HG02571 (cell line): ENCODE measurements at regions not wholly inside any gene's neighbourhood (a gene's known extent, or its start where the extent isn't known, plus 50 kb on each side); places are given as distances from the start of the nearest gene placed in this dataset.

Source experiments
- ATAC-seq: cut with Tn5 transposase; IDR thresholded peaks from one replicate; pipeline ENCODE4 v1.9.1; 2021; ENCODE audit warnings: mild to moderate bottlenecking, moderate library complexity; ENCODE audit not compliant: unreplicated experiment

DNA sequence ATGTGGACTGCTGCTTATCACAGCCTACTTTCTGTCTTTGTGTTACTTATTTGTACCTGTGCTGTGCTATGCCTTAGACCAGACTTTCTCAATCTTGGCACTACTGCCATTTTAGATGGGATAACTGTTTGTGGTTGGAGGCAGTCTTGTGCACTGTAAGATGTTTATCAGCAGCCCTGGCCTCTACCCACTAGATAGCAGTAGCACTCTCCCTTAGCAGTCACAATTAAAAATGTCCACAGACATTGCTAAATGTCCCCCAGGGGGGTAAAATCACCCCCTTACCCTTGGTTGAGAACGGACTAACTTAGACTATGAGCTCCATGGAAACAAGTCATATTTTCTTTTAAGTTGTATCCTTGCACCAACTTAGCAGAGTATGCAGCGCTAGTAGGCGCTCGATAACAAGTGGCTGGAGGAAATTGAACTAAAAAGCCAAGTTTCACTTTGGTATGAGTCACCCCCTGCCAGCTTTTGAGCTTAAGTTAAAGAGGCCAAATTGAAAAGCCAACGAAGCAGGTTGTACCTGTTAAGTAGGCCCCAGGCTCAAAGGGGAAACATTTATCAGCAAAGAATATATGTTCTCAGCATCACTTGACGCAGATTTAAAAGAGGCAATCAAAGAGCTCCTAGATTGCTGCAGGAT lies 304.8 kb upstream of the SORL1-AS1 start:
- no peak for ATAC-seq

- ATAC-seq, result no peak
These were observed 303.1 kb upstream of the SORL1-AS1 start for GRCh38 chr11:121755906-121756305.

DNA sequence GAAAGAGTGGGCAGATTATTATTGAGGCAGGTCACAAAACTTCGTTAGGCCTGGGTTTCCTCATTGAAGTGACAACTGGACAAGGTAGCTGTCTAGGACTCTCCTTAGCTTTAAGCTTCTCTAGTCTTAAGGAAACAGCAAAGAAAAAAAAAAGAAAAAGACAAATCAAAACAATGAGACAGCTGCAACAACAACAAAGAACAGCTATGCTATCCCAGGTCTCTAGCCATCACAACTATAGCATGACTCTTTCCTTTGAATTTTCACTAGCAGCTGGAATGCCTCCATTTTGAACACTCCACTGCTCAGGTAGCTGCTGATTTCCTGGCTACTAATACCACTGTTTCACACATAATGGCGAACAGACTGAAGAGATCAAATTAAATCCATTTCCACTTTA lies 302.4 kb upstream of the SORL1-AS1 start:
- no peak for ATAC-seq

GRCh38 chr11:121754598-121754997 lies 301.8 kb upstream of the SORL1-AS1 start:
- ATAC-seq, result no peak

GRCh38 chr11:121749691-121750090 lies 296.9 kb upstream of the SORL1-AS1 start:
- no peak for ATAC-seq

DNA sequence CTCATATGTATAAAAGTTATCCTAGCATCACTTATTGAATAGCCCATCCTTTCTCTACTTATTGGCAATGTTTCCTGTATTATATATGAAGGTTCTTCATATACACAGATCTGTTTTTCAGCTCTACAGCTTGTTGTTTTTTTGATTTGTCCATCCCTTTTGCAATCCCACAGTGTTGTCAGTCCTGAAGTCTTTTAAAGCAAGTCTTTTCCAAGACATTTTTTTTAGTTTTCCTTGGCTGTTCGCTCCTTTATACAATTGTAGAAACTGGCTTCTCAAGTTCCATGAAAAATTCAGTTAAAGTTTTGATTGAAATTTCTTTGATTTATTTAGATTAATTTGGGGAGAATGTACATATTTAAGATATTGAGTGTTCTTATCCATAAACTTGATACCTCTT lies 295.3 kb upstream of the SORL1-AS1 start:
- ATAC-seq, result no peak

- no peak for ATAC-seq
These were observed 290.5 kb upstream of the SORL1-AS1 start for GRCh38 chr11:121743285-121743684.

DNA sequence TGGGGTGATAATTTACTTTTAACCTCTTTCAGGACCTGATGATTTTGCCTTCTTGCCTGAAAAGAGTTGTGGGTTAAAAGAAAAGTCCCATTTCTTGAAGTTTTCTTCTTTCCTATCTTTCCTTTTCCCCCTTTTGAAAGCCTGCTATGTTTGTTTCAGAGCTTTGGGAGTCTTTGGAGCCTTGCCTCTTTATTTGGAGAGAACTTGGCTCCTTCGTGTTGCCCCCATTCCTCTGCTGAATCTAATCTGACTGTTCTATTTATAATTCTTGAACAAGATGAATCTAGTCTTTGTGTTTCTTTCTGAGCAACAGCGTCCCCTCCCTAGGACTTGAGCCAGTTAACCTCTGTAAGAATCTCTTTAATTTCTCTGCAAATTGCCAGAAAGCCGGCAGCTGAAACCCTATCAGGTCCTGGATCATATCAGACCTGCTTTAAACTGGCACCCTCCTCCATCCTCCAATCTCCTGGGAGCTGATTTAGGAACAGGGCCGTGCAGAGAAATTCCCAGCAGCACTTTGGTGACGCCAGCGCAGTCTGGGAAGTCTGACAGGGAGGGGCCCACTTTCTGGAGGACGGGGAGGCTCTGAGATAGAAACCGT lies 289.1 kb upstream of the SORL1-AS1 start:
- ATAC-seq, result no peak

DNA sequence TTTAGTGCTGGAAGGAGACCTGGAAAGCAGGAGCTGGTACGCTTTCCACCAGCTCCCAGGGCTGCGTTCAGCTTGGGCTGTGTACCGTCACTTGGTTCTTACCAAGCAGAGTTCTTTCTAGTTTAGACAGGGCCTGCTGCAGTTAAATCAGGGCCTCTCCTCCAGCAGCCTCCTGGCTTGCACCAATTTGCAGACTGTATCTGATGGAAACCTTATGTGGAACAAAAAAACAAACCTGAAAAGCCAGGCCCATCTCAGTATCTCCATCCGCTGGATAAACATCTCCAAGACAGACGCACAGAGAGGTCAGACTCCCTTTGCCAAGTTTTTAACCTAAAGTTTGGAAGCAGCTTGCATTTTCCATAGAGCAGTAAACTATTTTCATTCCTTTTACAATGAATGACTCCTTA lies 288.6 kb upstream of the SORL1-AS1 start:
- ATAC-seq, result no peak

- ATAC-seq, result no peak
These were observed 288.1 kb upstream of the SORL1-AS1 start for GRCh38 chr11:121740902-121741301.

GRCh38 chr11:121733858-121734257 lies 281.1 kb upstream of the SORL1-AS1 start:
- ATAC-seq, result no peak

GRCh38 chr11:121727942-121728341 lies 275.2 kb upstream of the SORL1-AS1 start:
- ATAC-seq, result no peak

DNA sequence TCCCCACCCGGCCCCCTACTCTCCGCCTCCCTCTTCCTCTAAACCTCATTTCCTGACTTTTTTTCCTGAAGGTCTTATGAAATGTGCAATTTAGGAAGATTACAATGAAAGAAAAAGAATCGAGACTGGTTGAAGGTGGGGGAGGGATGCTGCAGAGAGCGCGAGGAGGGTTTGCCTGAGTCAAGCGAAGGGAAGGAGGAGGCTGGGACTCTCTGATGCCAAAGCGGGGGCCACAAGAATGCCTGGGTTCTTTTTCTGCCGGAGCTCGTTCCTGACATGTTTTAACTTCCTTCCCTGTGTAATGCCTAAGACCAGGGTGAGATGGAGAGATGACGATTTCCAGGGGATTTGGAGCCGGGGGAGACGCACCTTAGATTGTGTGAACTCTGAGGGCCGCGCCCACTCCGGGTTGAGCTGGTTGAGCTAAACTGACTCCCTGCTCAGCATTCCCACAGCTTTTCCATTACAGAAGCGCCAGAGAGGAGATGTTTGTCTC lies 270.5 kb upstream of the SORL1-AS1 start:
- ATAC-seq, result no peak

- ATAC-seq, result no peak
These were observed 269.9 kb upstream of the SORL1-AS1 start for GRCh38 chr11:121722431-121723245.

GRCh38 chr11:121721961-121722360 lies 269.2 kb upstream of the SORL1-AS1 start:
- no peak for ATAC-seq

DNA sequence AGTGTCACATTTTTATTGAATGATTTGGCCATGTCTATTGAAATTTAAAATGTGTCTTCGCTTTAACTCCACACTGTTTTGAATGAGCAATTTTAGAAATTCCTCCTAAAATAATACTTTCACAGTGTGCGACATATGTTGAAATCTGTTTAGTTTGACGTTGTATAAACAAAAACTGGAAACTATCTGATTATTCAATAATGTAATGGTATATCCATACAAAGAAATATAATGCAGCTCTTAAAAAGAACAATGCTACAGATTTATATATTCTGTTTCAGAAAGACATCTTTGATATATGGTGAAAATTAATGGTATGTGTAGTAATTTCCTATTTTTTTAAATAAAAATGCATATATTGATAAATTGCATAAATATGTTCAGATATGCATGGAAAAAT lies 268.7 kb upstream of the SORL1-AS1 start:
- ATAC-seq, result no peak

DNA sequence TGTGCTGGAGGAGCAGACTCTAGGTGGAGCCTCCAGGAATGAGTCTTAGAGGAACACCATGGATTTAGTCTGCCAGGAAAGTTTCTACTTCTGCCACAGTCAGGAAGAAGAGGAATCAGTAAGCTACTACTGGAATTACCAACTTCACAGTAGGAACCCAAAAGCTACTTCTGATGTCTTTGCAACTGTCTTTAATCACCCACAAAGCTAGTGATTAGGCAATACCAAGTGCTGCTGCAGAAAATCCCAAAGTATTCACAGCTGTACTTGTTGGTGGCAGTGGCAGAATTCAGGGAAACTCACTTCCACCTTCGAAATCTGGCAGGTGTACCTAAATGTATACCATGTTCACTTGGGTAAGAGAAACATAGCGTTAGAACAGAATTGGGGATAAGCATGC lies 264.5 kb upstream of the SORL1-AS1 start:
- ATAC-seq, result no peak

- ATAC-seq, result no peak
These were observed 263.3 kb upstream of the SORL1-AS1 start for GRCh38 chr11:121716060-121716459.

DNA sequence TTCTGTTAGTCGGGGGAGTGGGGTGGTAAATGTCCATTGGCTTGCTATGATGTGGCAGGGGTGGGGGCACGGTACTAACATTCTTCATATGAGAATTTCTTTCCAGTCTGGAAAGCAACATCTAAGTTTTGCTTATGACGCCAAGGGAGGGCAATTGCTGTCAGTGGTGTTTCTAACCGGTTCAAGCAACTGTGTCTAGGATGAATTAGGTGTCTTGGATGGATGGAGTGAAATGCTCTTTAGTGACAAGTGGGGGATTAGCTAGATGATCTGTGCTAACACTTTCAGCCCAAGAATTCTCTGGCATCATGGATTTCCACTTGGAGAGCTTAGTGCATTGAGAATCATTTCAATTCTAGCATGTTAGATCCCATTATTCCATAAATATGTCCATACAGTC lies 262.6 kb upstream of the SORL1-AS1 start:
- no peak for ATAC-seq

- no peak for ATAC-seq
These were observed 261.6 kb upstream of the SORL1-AS1 start for GRCh38 chr11:121714351-121714750.

GRCh38 chr11:121711939-121712338 lies 259.2 kb upstream of the SORL1-AS1 start:
- ATAC-seq, result no peak

DNA sequence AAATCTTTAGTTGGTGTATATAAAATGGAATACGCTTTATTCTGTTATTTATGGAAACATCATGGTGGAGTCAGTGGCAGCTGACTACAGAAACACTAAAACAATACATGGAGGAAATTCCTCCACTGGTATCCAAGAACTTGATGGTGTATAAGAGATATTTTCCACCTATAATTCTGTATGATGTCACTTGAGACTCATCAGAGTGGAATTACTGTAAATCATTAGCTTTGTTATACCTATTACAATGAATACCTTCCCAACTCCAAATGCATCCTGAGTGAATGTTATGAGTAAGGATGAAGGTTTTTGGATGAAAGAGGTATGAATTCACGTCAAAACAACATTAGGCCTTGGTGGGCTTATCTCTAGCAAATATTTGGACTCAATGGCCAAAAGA lies 258.5 kb upstream of the SORL1-AS1 start:
- ATAC-seq, result no peak
